SU-DHL-6 (cell line): ENCODE measurements at regions not wholly inside any gene's neighbourhood (a gene's known extent, or its start where the extent isn't known, plus 50 kb on each side); places are given as distances from the start of the nearest gene placed in this dataset.

Experiments used
- EZH2phosphoT487 ChIP-seq: fragments of 200-600 bp; sonication (generic), shearing (Covaris generic); conservative IDR thresholded peaks from 2 replicates; pipeline ENCODE4 v1.6.1; 2018; ENCODE audit warnings: mild to moderate bottlenecking, antibody characterized with exemption, low read length, moderate library complexity, mixed read lengths
- TF ChIP-seq, protein P1 (sequence below): fragments of 200-600 bp; sonication (generic); IDR thresholded peaks from one replicate; pipeline ENCODE4 v1.5.1; 2017; ENCODE audit warnings: antibody characterized with exemption, mild to moderate bottlenecking, low read length, moderate library complexity; ENCODE audit not compliant: insufficient read depth, poor library complexity, severe bottlenecking

- TF ChIP-seq, protein P1, sequence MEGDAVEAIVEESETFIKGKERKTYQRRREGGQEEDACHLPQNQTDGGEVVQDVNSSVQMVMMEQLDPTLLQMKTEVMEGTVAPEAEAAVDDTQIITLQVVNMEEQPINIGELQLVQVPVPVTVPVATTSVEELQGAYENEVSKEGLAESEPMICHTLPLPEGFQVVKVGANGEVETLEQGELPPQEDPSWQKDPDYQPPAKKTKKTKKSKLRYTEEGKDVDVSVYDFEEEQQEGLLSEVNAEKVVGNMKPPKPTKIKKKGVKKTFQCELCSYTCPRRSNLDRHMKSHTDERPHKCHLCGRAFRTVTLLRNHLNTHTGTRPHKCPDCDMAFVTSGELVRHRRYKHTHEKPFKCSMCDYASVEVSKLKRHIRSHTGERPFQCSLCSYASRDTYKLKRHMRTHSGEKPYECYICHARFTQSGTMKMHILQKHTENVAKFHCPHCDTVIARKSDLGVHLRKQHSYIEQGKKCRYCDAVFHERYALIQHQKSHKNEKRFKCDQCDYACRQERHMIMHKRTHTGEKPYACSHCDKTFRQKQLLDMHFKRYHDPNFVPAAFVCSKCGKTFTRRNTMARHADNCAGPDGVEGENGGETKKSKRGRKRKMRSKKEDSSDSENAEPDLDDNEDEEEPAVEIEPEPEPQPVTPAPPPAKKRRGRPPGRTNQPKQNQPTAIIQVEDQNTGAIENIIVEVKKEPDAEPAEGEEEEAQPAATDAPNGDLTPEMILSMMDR, result no peak
- TF ChIP-seq EZH2phosphoT487, result no peak
Measured at GRCh38 chr1:230589951-230590350, 52.3 kb upstream of the COG2 start.
